GM23338 (cell line): ENCODE measurements at regions not wholly inside any gene's neighbourhood (a gene's known extent, or its start where the extent isn't known, plus 50 kb on each side); places are given as distances from the start of the nearest gene placed in this dataset.

Experiments
- ATAC-seq: fragments of 200-7000 bp; cut with Tn5 transposase; 3 replicates; pipeline ENCODE4 v1.9.1; 2020
- DNase-seq: peaks from one replicate; pipeline ENCODE4 v3.0.0-alpha.2; 2015; ENCODE audit warnings: low spot score
- H2AFZ ChIP-seq: fragments of 200-600 bp; sonication (generic); 2 replicates; pipeline ENCODE4 v1.8.0; 2016; ENCODE audit warnings: antibody characterized with exemption, mild to moderate bottlenecking, moderate library complexity
- H3F3A ChIP-seq: fragments of 200-600 bp; sonication (generic); replicated peaks from 2 replicates; pipeline ENCODE4 v1.8.0; 2017; ENCODE audit warnings: antibody characterized with exemption, mixed run types, low read depth
- H3K27ac ChIP-seq: fragments of 200-600 bp; sonication (generic); 2 replicates; pipeline ENCODE4 v1.6.1; 2016; ENCODE audit warnings: low read depth
- H3K27me3 ChIP-seq: fragments of 200-600 bp; sonication (generic); 2 replicates; pipeline ENCODE4 v1.8.0; 2016; ENCODE audit warnings: mild to moderate bottlenecking, mixed run types, moderate library complexity; ENCODE audit not compliant: insufficient read depth
- H3K36me3 ChIP-seq: fragments of 200-600 bp; sonication (generic); 2 replicates; pipeline ENCODE4 v1.8.0; 2016; ENCODE audit warnings: mild to moderate bottlenecking; ENCODE audit not compliant: insufficient read depth
- H3K4me1 ChIP-seq: fragments of 200-600 bp; sonication (generic); 2 replicates; pipeline ENCODE4 v1.8.0; 2016; ENCODE audit warnings: mild to moderate bottlenecking, moderate library complexity; ENCODE audit not compliant: insufficient read depth
- H3K4me2 ChIP-seq: fragments of 200-600 bp; sonication (generic); 2 replicates; pipeline ENCODE4 v1.7.1; 2017; ENCODE audit warnings: mixed run types
- H3K4me3 ChIP-seq: fragments of 200-600 bp; sonication (generic); 2 replicates; pipeline ENCODE4 v1.6.1; 2016; ENCODE audit warnings: mixed run types
- H3K79me2 ChIP-seq: fragments of 200-600 bp; sonication (generic); replicated peaks from 2 replicates; pipeline ENCODE4 v1.8.0; 2017; ENCODE audit warnings: mild to moderate bottlenecking; ENCODE audit not compliant: insufficient read depth
- H3K9me2 ChIP-seq: fragments of 200-600 bp; sonication (generic); 2 replicates; pipeline ENCODE4 v1.8.0; 2017; ENCODE audit not compliant: insufficient read depth
- H4K20me1 ChIP-seq: fragments of 200-600 bp; sonication (generic); replicated peaks from 2 replicates; pipeline ENCODE4 v1.8.0; 2017; ENCODE audit warnings: mild to moderate bottlenecking; ENCODE audit not compliant: insufficient read depth
- H3K27ac Mint-ChIP-seq: 2 replicates; pipeline ENCODE4 v1.8.0; 2020; ENCODE audit warnings: inconsistent platforms, mild to moderate bottlenecking, moderate library complexity, mixed read lengths
- H3K27me3 Mint-ChIP-seq: 3 replicates; pipeline ENCODE4 v1.8.0; 2022; ENCODE audit warnings: low read depth, mild to moderate bottlenecking, moderate library complexity, mixed read lengths, inconsistent platforms; ENCODE audit not compliant: insufficient read depth, poor library complexity
- H3K36me3 Mint-ChIP-seq: 3 replicates; pipeline ENCODE4 v1.8.0; 2021; ENCODE audit warnings: low read depth, mild to moderate bottlenecking, inconsistent platforms, moderate library complexity, mixed read lengths
- H3K4me1 Mint-ChIP-seq: 3 replicates; pipeline ENCODE4 v1.8.0; 2020; ENCODE audit warnings: mild to moderate bottlenecking, inconsistent platforms, mixed read lengths
- H3K4me3 Mint-ChIP-seq: 3 replicates; pipeline ENCODE4 v1.8.0; 2021; ENCODE audit warnings: moderate library complexity, mild to moderate bottlenecking, inconsistent platforms, mixed read lengths
- H3K9me3 Mint-ChIP-seq: 3 replicates; pipeline ENCODE4 v1.8.0; 2020; ENCODE audit warnings: moderate library complexity, mild to moderate bottlenecking, inconsistent platforms, mixed read lengths
- CREB1 ChIP-seq: fragments of 250-450 bp; sonication (Bioruptor Pico); IDR thresholded peaks from 2 replicates; pipeline ENCODE4 v1.5.0; 2020; ENCODE audit warnings: low read depth, mild to moderate bottlenecking, moderate library complexity
- EZH2 ChIP-seq: fragments of 200-600 bp; sonication (generic); IDR thresholded peaks from one replicate; pipeline ENCODE4 v1.8.0; 2017; ENCODE audit warnings: antibody characterized with exemption, mild to moderate bottlenecking, low read depth; ENCODE audit not compliant: unreplicated experiment
- EZH2phosphoT487 ChIP-seq: fragments of 200-600 bp; sonication (generic); IDR thresholded peaks from one replicate; pipeline ENCODE4 v1.8.1; 2018; ENCODE audit warnings: antibody characterized with exemption; ENCODE audit not compliant: unreplicated experiment
- JUNB ChIP-seq: IDR thresholded peaks from one replicate; pipeline ENCODE4 v1.6.1; 2016; ENCODE audit warnings: antibody characterized with exemption; ENCODE audit not compliant: unreplicated experiment
- POLR2AphosphoS5 ChIP-seq: IDR thresholded peaks from 2 replicates; pipeline ENCODE4 v1.6.1; 2016; ENCODE audit warnings: antibody characterized with exemption, low read depth
- STAT1 ChIP-seq: IDR thresholded peaks from one replicate; pipeline ENCODE4 v1.6.1; 2016; ENCODE audit warnings: antibody characterized with exemption; ENCODE audit not compliant: unreplicated experiment
- ZNF331 ChIP-seq: fragments of 250-450 bp; sonication (Bioruptor Pico); IDR thresholded peaks from 2 replicates; pipeline ENCODE4 v1.5.0; 2020; ENCODE audit warnings: low read depth, mild to moderate bottlenecking, moderate library complexity
- TF ChIP-seq, protein P1 (sequence below): IDR thresholded peaks from one replicate; pipeline ENCODE4 v1.6.1; 2018; ENCODE audit warnings: antibody characterized with exemption; ENCODE audit not compliant: unreplicated experiment
- TF ChIP-seq, protein P2 (sequence below): IDR thresholded peaks from 2 replicates; pipeline ENCODE4 v1.6.1; 2016; ENCODE audit warnings: antibody characterized with exemption
- TF ChIP-seq, protein P3 (sequence below), 2 experiments: fragments of 200-600 bp in 1 of 2; sonication (generic) in 1 of 2; conservative IDR thresholded peaks; 2 replicates each; pipeline versions ENCODE4 v1.5.1 to v1.6.1; 2016 to 2017; ENCODE audit warnings: antibody characterized with exemption in 2 of 2, low read depth in 2 of 2, mild to moderate bottlenecking in 2 of 2, moderate library complexity in 1 of 2

DNA sequence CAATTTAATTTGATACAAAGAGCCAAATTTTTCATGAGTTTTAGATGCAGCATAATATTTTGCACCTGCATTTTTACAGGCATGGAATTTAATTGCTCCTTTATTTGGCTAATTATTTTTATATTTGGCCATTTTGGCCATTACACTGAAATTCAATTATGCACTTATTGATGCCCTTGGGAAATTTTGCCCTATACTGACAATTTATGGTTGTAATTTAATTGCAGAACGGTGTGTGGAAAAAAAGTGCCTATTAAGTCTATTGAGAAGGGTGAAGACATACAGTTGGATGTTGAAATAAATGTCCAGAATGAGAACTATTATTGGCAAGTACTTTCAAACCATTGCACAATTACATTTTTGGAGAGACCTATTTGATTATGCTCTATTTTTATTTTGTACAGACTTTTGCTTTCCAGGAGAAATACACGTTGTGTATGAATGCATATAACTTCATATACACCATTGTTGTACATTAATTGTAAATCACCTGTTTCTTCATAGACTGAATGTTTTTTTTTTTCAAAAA is 1319.3 kb upstream of the CDH2 start:
- no peak overlapping the region for H2AFZ ChIP-seq
- peaks cover 4% of the 10 kb centered on the region; the same call in 1 of the 3 replicates for H3K4me1 Mint-ChIP-seq
- H3K4me3 Mint-ChIP-seq: no peak overlapping the region
- DNase-seq: no peak
- H3K27me3 Mint-ChIP-seq: no peaks in the 10 kb centered on the region
- H3K4me3 ChIP-seq: no peak overlapping the region
- H3K36me3 Mint-ChIP-seq: no peaks in the 10 kb centered on the region
- H3K36me3 ChIP-seq: no peaks in the 10 kb centered on the region
- no peaks in the 10 kb centered on the region for H3K9me2 ChIP-seq
- H3K27ac Mint-ChIP-seq: no peak overlapping the region
- no peaks in the 10 kb centered on the region; the same call in 2 of the 3 replicates for H3K9me3 Mint-ChIP-seq
- H4K20me1 ChIP-seq: no peaks in the 10 kb centered on the region
- no peak overlapping the region for H3K4me2 ChIP-seq
- H3K27ac ChIP-seq: no peak overlapping the region
- H3K79me2 ChIP-seq: no peaks in the 10 kb centered on the region
- H3F3A ChIP-seq: no peaks in the 10 kb centered on the region
- ATAC-seq: no peak
- 0 out of 2 replicates have a peak, but pooled peaks cover 3% of the 10 kb centered on the region for H3K4me1 ChIP-seq
- no peaks in the 10 kb centered on the region for H3K27me3 ChIP-seq
- TF ChIP-seq EZH2 (no peak), ZNF331 (no peak), POLR2AphosphoS5 (no peak)
- TF ChIP-seq, protein P1, sequence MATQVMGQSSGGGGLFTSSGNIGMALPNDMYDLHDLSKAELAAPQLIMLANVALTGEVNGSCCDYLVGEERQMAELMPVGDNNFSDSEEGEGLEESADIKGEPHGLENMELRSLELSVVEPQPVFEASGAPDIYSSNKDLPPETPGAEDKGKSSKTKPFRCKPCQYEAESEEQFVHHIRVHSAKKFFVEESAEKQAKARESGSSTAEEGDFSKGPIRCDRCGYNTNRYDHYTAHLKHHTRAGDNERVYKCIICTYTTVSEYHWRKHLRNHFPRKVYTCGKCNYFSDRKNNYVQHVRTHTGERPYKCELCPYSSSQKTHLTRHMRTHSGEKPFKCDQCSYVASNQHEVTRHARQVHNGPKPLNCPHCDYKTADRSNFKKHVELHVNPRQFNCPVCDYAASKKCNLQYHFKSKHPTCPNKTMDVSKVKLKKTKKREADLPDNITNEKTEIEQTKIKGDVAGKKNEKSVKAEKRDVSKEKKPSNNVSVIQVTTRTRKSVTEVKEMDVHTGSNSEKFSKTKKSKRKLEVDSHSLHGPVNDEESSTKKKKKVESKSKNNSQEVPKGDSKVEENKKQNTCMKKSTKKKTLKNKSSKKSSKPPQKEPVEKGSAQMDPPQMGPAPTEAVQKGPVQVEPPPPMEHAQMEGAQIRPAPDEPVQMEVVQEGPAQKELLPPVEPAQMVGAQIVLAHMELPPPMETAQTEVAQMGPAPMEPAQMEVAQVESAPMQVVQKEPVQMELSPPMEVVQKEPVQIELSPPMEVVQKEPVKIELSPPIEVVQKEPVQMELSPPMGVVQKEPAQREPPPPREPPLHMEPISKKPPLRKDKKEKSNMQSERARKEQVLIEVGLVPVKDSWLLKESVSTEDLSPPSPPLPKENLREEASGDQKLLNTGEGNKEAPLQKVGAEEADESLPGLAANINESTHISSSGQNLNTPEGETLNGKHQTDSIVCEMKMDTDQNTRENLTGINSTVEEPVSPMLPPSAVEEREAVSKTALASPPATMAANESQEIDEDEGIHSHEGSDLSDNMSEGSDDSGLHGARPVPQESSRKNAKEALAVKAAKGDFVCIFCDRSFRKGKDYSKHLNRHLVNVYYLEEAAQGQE: no peak
- TF ChIP-seq, protein P2, sequence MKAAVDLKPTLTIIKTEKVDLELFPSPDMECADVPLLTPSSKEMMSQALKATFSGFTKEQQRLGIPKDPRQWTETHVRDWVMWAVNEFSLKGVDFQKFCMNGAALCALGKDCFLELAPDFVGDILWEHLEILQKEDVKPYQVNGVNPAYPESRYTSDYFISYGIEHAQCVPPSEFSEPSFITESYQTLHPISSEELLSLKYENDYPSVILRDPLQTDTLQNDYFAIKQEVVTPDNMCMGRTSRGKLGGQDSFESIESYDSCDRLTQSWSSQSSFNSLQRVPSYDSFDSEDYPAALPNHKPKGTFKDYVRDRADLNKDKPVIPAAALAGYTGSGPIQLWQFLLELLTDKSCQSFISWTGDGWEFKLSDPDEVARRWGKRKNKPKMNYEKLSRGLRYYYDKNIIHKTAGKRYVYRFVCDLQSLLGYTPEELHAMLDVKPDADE: no peak

DNA sequence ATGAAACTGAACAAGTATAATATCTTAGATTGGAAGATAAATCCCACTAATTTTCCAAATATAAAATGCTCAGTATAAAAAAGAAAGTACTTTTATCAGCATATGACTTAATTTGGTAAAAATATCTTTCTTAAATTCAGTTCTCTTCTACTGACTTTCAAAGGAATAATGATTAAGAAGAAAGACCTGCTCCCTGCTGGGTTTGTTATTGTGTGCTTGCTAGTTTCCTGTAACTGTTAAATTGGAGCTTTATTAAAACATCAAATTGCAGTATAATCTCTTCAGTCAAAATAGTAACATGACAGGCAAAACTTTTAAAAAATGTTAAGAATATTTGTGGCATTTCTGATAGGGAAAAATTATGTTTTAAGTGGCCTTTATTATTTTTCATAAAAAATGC is 1317.4 kb upstream of the CDH2 start:
- no peak overlapping the region for H2AFZ ChIP-seq
- Mint-ChIP-seq H3K9me3 (no peaks in the 10 kb centered on the region; the same call in 2 of the 3 replicates), H3K4me1 (peaks cover 2% of the 10 kb centered on the region; the same call in 1 of the 3 replicates), H3K36me3 (no peaks in the 10 kb centered on the region), H3K27ac (no peak overlapping the region), H3K4me3 (no peak overlapping the region), H3K27me3 (no peaks in the 10 kb centered on the region)
- ATAC-seq (no peak), DNase-seq (no peak)
- no peaks in the 10 kb centered on the region for H3K4me1 ChIP-seq
- no peaks in the 10 kb centered on the region for H4K20me1 ChIP-seq
- no peaks in the 10 kb centered on the region for H3K36me3 ChIP-seq
- H3K27ac ChIP-seq: no peak overlapping the region
- H3F3A ChIP-seq: no peaks in the 10 kb centered on the region
- H3K4me3 ChIP-seq: no peak overlapping the region
- no peak overlapping the region for H3K4me2 ChIP-seq
- H3K9me2 ChIP-seq: no peaks in the 10 kb centered on the region
- H3K79me2 ChIP-seq: no peaks in the 10 kb centered on the region
- no peaks in the 10 kb centered on the region for H3K27me3 ChIP-seq
- TF ChIP-seq STAT1: no peak
- no peak for TF ChIP-seq CREB1 (CRISPR knock-in tag)
- no peak for TF ChIP-seq POLR2AphosphoS5
- TF ChIP-seq, protein P1: no peak
- TF ChIP-seq EZH2phosphoT487: no peak
- no peak for TF ChIP-seq ZNF331
- no peak for TF ChIP-seq JUNB
- TF ChIP-seq, protein P2: no peak
- TF ChIP-seq, protein P3, sequence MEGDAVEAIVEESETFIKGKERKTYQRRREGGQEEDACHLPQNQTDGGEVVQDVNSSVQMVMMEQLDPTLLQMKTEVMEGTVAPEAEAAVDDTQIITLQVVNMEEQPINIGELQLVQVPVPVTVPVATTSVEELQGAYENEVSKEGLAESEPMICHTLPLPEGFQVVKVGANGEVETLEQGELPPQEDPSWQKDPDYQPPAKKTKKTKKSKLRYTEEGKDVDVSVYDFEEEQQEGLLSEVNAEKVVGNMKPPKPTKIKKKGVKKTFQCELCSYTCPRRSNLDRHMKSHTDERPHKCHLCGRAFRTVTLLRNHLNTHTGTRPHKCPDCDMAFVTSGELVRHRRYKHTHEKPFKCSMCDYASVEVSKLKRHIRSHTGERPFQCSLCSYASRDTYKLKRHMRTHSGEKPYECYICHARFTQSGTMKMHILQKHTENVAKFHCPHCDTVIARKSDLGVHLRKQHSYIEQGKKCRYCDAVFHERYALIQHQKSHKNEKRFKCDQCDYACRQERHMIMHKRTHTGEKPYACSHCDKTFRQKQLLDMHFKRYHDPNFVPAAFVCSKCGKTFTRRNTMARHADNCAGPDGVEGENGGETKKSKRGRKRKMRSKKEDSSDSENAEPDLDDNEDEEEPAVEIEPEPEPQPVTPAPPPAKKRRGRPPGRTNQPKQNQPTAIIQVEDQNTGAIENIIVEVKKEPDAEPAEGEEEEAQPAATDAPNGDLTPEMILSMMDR (conservative IDR thresholded peaks at IDR 0.05; ENCODE audit: low read depth in 2 of 2): no peak
